Upper lobe of left lung (tissue), 4 donors: ENCODE measurements at regions not wholly inside any gene's neighbourhood (a gene's known extent, or its start where the extent isn't known, plus 50 kb on each side); places are given as distances from the start of the nearest gene placed in this dataset.

Experiments used
- CTCF ChIP-seq, 6 experiments: fragments of 450-650 bp in 4 of 6; fragments of 200-600 bp in 2 of 6; sonication (generic) in 2 of 6; IDR thresholded peaks; one replicate each; pipeline ENCODE4 v1.5.1; 2016 to 2019; ENCODE audit warnings: antibody characterized with exemption in 6 of 6
- EP300 ChIP-seq, 4 donors: sonication (generic); formaldehyde crosslinking; IDR thresholded peaks; one replicate each; pipeline ENCODE4 v1.5.1; 2017; ENCODE audit warnings: antibody characterized with exemption in 4 of 4, control low read depth in 2 of 4
- POLR2A ChIP-seq, 4 donors: fragments of 450-650 bp; IDR thresholded peaks; one replicate each; pipeline ENCODE4 v1.5.1; 2016 to 2017; ENCODE audit warnings: antibody characterized with exemption in 4 of 4, mild to moderate bottlenecking in 2 of 4
- POLR2AphosphoS5 ChIP-seq, 2 donors: sonication (generic); formaldehyde crosslinking; IDR thresholded peaks; one replicate each; pipeline ENCODE4 v1.5.1; 2017; ENCODE audit warnings: antibody characterized with exemption in 2 of 2

- TF ChIP-seq CTCF (IDR thresholded peaks at IDR 0.05) (no peak), POLR2A (IDR thresholded peaks at IDR 0.05) (no peak), EP300 (IDR thresholded peaks at IDR 0.05) (no peak), POLR2AphosphoS5 (IDR thresholded peaks at IDR 0.05) (no peak)
Observed at GRCh38 chr5:24918676-24919075, 273.9 kb upstream of the CDH10 start.
